Epidermal melanocyte (primary cell): ENCODE measurements at regions not wholly inside any gene's neighbourhood (a gene's known extent, or its start where the extent isn't known, plus 50 kb on each side); places are given as distances from the start of the nearest gene placed in this dataset.
"Not testable (repeated sequence)": the region's sequence is repeated elsewhere in the genome, so short reads cannot be mapped to it uniquely, and the experiment has no call there.

Experiments
- DNase-seq: peaks from one replicate; pipeline ENCODE4 v3.0.0; 2011; ENCODE audit warnings: low spot score; ENCODE audit not compliant: insufficient read length

- not testable (repeated sequence) for DNase-seq
Observed at GRCh38 chr5:144060091-144060490, 110.4 kb downstream of the YIPF5 start.

DNA sequence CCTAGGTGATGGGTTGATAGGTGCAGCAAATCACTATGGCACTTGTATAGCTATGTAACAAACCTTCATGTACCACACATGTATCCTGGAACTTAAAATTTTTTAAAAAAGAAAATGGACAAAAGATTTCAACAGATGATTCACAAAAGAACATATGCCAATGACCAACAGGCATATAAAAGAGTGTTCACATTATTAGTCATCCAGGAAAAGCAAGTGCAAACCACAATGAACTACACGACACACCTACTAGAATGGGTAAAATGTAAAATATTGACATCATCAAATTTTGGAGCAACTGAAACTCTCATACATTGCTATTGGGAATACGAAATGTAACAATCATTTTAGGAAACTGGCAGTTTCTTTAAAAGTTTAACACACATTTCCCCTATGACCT, 109.9 kb downstream of the YIPF5 start:
- DNase-seq: no peak

GRCh38 chr5:144065786-144066185, 104.7 kb downstream of the YIPF5 start:
- DNase-seq: no peak

GRCh38 chr5:144072518-144072927, 97.9 kb downstream of the YIPF5 start:
- DNase-seq: no peak

DNA sequence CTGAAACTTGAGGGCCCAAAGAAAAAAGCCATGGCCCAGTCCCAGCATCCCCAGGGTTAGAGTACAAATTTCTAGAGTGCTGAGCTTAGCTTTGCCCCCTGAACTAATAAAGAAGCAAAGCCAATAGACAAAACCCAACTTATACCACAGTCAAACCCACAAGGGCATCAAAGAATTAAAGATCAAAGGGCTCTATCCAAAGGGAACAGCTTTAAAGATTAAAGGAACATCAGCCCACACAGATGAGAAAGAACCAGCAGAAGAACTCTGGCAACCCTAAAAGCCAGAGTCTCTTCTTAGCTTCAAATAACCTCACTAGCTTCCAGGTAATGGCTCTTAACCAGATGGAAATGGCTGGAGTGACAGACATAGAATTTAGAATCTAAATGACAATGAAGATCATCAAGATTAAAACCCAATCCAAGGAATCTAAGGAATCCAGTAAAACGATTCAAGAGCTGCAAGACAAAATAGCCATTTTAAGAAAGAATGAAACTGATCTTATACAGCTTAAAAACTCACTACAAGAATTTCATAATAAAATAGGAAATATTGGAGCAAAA, 93.9 kb downstream of the YIPF5 start:
- no peak for DNase-seq

GRCh38 chr5:144083185-144083584, 87.3 kb downstream of the YIPF5 start:
- DNase-seq: no peak

- no peak for DNase-seq
Observed at GRCh38 chr5:144084971-144085370, 85.5 kb downstream of the YIPF5 start.

- DNase-seq: no peak
Observed at GRCh38 chr5:144085381-144085780, 85.1 kb downstream of the YIPF5 start.

DNA sequence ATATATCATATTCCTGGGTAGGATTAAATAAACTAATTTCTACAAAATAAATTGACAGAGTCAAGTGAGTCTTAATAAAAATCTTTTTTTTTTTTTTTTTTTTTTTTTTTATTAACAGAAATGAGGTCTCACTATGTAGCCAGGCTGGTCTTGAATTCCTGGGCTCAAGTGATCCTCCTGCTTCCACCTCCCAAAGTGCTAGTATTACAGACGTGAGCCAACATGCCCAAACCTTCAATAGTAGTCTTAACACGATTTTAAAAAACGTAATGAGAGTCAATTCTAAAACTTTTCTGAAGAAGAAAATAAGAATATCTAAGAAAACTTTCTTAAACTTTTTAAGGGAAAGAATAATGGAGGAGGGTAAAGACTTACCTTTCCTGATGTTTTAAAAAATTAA, 84.2 kb downstream of the YIPF5 start:
- DNase-seq: no peak

DNA sequence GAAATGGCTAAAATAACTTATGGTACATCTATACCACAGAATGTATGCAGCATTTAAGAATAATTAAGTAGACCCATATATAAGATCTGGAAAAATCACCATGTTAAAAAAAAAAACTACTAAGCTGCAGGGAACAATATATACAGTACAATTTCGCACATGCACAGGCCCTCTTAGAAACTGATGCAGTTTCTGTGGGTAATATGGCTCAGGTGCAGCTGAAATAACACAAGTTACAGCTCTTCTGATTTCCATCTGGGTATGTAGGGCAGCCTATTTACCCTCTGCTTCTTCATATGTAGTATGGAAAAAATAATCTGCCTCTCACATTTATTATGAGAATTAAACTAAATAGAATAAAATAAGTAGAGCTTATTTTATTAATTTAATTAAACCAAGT, 82.9 kb downstream of the YIPF5 start:
- no peak for DNase-seq

DNA sequence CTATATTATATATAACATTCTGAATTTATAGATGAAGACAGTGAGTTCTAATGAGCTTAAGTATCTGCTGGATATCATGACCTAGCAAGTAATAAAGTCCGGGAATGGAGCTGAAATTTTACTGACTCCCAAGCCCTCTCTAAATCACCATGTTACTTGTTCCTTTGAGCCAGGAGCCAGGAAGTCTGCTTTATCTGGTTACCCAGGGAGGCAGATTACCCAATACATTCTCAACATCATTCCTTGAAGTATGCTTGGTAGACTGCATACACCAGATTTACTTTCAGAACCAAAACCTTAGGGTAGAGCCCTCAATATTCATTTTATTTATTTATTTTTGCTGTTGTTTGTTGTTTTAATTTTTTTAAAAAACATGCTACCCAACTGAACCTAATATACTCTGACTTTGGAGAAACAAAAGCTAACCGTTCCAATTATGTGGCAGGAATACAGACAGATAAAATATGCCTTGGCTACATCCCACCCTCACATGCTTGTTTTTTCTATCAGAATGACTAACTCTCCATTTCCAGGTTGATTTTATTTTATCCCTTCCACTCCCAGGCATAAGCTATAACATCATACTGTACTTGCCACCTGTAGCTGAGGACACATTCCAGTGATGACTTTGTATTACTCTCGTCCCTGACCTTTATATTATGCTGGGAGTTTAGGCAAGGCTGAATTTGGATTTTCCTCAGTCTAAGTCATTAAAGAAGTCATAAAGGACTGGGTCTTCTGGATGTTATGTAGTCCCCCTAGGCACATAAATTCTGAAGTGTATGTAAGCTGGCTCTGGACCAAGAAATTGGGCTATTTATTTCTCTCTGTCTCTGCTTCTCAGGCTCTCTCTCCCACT, 82.0 kb downstream of the YIPF5 start:
- DNase-seq: no peak

- no peak for DNase-seq
Observed at GRCh38 chr5:144089401-144090021, 80.9 kb downstream of the YIPF5 start.

GRCh38 chr5:144092508-144092907, 78.0 kb downstream of the YIPF5 start:
- no peak for DNase-seq

DNA sequence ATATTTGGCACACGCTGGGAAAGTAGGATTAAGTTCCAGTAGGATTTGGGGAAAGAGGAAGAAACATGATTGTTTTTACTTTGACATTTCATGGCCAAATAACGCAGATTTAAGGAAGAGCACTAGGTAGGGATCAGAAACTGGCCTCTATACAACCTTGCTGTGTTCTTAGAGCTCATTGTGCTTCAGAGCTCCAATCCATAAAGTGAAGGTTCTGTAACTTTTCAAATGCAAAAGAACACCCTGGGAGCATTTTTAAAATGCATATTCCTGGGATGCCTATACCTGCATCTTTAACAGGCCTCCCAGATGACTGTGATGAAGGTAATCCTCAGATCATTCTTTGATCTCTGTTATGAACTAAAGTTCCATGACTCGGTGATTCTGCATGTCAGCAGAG, 77.1 kb downstream of the YIPF5 start:
- DNase-seq: no peak

DNA sequence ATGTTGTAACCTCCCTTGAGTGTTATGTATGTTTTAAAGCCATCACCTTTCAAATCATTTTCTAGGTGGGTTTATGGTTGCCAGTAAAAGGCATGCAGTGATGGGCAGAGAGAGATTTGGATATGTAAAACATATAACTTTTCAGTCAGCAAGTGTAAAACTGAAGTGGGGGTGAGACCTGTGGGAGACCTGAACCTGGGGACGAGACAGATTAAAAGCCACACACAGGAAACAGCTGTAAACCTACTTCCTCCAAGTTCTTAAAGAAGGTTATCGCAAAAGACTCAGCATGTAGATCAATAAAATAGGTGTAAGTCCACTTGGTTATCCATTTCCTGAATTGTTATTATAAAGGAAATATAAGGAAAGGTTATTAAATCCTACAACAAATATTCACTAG, 76.6 kb downstream of the YIPF5 start:
- DNase-seq: no peak

DNA sequence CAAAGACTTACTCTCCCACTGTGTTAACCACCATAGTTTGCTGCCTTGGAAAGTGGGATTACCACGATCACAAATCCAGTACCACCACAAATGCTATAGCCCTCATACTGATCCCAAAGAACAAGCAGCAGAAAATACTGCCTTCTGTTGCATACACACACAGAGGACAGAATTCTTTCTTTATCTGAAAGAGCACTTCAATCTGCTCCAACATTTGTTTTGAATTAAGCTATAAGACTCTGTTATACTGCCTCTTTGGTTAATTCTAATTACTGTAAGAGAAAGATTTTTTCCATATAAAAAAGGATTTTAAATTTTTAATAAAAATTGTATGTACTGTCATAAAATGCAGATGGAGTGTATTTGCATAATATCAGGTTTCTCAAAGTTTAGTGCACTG, 69.8 kb downstream of the YIPF5 start:
- no peak for DNase-seq

DNA sequence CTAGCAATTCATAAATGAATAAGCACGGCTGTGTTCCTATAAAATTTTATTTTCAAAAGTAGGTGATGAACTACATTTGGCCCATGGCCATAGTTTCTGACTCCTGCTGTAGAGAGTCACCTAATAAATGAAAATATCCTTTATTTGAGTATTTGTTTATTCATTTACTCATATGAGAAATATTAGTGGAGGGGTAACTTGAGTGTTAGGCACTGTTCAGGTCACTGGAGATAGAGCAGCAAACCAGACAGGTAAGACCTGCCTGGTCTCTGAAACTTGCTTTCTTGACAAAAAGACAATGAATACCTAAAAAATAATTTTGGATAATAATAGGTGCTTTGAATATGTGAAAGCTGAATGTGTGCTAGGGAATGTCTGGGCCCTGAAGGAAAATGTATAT, 68.8 kb downstream of the YIPF5 start:
- DNase-seq: no peak

DNA sequence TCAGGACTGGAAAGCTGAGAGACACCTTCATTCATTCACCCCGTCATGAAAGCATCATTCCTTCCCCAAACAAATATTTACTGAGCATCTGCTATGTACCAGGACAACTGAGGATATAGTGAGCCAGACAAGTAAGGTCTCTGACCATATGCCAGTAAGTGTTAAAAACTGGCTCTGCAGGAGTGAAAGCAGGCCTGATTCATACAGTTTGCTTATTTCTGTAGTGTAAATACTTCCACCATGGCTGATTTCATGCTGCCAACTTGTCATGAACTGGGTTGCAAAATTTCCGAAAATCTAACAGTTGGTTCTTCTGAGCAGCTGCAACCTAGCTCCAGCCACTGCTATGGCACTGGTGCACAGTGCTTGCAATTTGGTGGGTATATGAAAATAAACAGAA, 68.1 kb downstream of the YIPF5 start:
- no peak for DNase-seq

GRCh38 chr5:144102979-144103378, 67.5 kb downstream of the YIPF5 start:
- DNase-seq: no peak

DNA sequence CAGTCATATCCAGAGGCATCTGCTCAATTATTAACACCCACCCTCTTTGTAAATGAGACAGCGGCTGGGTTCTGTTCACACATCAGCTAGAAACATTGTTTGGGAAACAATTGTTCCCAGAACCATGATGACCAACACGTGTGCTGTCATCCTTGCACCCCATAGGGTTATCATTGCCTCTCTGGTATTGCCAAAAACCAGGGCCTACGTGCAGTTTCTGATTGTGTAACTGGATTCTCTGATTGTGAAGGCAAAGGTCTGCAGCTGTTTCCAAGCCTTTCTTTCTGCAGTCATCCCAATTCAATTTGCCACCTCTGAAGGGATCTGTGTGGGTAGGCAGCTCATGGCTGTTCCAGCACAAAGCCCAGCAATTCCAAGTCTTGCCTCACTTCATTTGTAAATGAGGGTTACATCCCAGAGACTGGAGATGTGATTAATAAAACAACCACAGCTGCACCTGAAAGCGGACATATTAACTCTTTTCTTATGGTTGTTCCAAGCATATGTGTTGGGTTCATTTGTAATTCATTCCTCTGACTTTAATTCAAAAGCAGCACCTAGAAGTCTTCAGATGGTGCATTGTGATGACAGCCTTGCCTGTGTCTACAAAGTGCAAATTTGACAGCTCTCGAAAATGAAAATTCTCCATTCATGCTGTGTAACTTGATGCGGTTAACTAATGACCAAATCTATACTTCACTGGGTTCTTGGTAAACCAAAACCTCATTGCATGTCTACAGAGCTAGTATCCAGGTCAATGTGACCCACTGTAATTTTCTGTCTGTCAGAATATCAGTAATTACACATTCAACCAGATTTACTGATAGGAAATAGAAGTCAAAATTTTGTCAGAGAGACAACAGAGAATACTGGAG, 66.6 kb downstream of the YIPF5 start:
- no peak for DNase-seq

DNA sequence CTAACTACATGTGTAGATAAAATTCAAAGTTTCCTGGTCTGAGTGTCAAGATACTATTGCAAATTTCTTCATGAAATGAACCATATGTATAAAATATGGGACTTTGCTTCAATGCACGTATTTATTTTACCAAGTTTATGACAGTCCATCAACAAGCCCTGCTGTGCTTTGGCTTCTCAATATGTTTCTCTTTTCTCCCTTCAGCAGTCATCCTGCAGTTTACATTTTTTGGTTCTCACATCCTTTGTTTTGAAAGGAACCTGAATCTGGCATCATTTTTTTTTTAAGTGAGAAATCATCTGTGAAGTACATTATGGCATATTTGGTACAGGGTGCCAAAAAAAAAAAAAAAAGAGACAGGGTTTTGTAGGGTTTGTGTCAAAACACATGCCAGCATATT, 65.1 kb downstream of the YIPF5 start:
- no peak for DNase-seq

DNA sequence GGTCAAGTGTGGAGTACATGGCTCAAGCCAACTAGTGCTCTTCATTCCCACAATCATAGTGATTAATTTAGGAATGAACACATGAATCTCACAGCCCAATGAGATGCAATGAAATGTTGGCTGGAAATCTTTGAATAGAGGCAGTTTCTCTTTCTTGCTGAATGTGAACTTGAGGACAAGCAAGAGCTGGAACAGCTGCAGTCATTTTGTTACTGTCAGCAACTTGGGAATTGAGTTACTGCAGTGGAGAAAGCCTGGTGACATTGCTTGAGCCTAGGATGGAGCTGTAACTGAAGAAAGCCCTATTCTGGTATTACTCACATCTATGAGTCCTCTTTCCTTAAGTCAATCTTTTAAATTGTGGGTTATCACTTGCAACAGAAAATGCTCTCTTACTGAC, 62.3 kb downstream of the YIPF5 start:
- no peak for DNase-seq
